ENCODE measurements at regions not wholly inside any gene's neighbourhood (a gene's known extent, or its start where the extent isn't known, plus 50 kb on each side); places are given as distances from the start of the nearest gene placed in this dataset.
"Not testable (repeated sequence)": the region's sequence is repeated elsewhere in the genome, so short reads cannot be mapped to it uniquely, and the experiment has no call there.

GRCh38 chr12:42906801-42907200, 317.3 kb upstream of the PRICKLE1 start:
- not testable (repeated sequence) for TF ChIP-seq CTCF, EP300, POLR2A (IDR thresholded peaks at IDR 0.05)
